ENCODE measurements at regions not wholly inside any gene's neighbourhood (a gene's known extent, or its start where the extent isn't known, plus 50 kb on each side); places are given as distances from the start of the nearest gene placed in this dataset.

- peak; percentile 42 for DNase-seq
These were observed 142.0 kb upstream of the TMC3 start for GRCh38 chr15:81516012-81516411.

- no peak for DNase-seq
These were observed 140.7 kb upstream of the TMC3 start for GRCh38 chr15:81514725-81515124.

- DNase-seq: no peak
These were observed 137.1 kb upstream of the TMC3 start for GRCh38 chr15:81511138-81511537.

GRCh38 chr15:81507831-81508230, 133.8 kb upstream of the TMC3 start:
- no peak for DNase-seq

- no peak for DNase-seq
These were observed 132.9 kb upstream of the TMC3 start for GRCh38 chr15:81506936-81507335.

GRCh38 chr15:81506071-81506470, 132.1 kb upstream of the TMC3 start:
- DNase-seq: no peak

- DNase-seq: peak; percentile 95
These were observed 130.3 kb upstream of the TMC3 start for GRCh38 chr15:81504170-81504905.

- DNase-seq: no peak
These were observed 128.4 kb upstream of the TMC3 start for GRCh38 chr15:81502439-81502838.

- DNase-seq: no peak
These were observed 126.1 kb upstream of the TMC3 start for GRCh38 chr15:81500081-81500480.

GRCh38 chr15:81498294-81498693, 124.3 kb upstream of the TMC3 start:
- DNase-seq: no peak

GRCh38 chr15:81497238-81497637, 123.2 kb upstream of the TMC3 start:
- no peak for DNase-seq

GRCh38 chr15:81495780-81496467, 121.9 kb upstream of the TMC3 start:
- DNase-seq: no peak

GRCh38 chr15:81492969-81493645, 119.1 kb upstream of the TMC3 start:
- no peak for DNase-seq

- peak; percentile 78 for DNase-seq
These were observed 118.4 kb upstream of the TMC3 start for GRCh38 chr15:81492331-81492968.

- DNase-seq: no peak
These were observed 117.5 kb upstream of the TMC3 start for GRCh38 chr15:81491414-81492096.

- peak; percentile 44 for DNase-seq
These were observed 111.8 kb upstream of the TMC3 start for GRCh38 chr15:81485806-81486205.

- DNase-seq: no peak
These were observed 110.3 kb upstream of the TMC3 start for GRCh38 chr15:81484086-81484955.

GRCh38 chr15:81483496-81483895, 109.5 kb upstream of the TMC3 start:
- DNase-seq: no peak

GRCh38 chr15:81481346-81481745, 107.3 kb upstream of the TMC3 start:
- DNase-seq: no peak

GRCh38 chr15:81480645-81481053, 106.6 kb upstream of the TMC3 start:
- peak; percentile 79 for DNase-seq

GRCh38 chr15:81478354-81478753, 104.3 kb upstream of the TMC3 start:
- DNase-seq: no peak

GRCh38 chr15:81475926-81476325, 101.9 kb upstream of the TMC3 start:
- no peak for DNase-seq

Data from dermis blood vessel endothelial cell (primary cell).